ENCODE measurements at regions not wholly inside any gene's neighbourhood (a gene's known extent, or its start where the extent isn't known, plus 50 kb on each side); places are given as distances from the start of the nearest gene placed in this dataset.

- no peak overlapping the region for H3K27ac ChIP-seq (ENCODE audit: low read depth in 1 of 2, low read length in 2 of 2)
- no peaks in the 10 kb centered on the region for H3K9me3 ChIP-seq (ENCODE audit: control insufficient read depth in 4 of 4, low read length in 3 of 4)
- no peaks in the 10 kb centered on the region for H3K27me3 ChIP-seq (ENCODE audit: control insufficient read depth in 4 of 4, insufficient read depth in 4 of 4, low read length in 3 of 4)
- DNase-seq (ENCODE audit: low spot score), result no peak
- H3K4me3 ChIP-seq (ENCODE audit: low read depth in 1 of 3, low read length in 3 of 3), result no peak overlapping the region
- no peaks in the 10 kb centered on the region for H3K36me3 ChIP-seq (ENCODE audit: control insufficient read depth in 4 of 4, insufficient read depth in 3 of 4, low read depth in 1 of 4, low read length in 3 of 4)
- WGBS, result 94% methylated on average over 1 of the region's 1 CpG
- peaks cover 1 to 4% (median 4%) of the 10 kb centered on the region in 4 donors for H3K4me1 ChIP-seq (ENCODE audit: control insufficient read depth in 4 of 4, insufficient read depth in 4 of 4, low read length in 3 of 4)
- TF ChIP-seq EGR1 (IDR thresholded peaks at IDR 0.05; ENCODE audit: low read depth in 2 of 2) (no peak), CTCF (IDR thresholded peaks at IDR 0.05; ENCODE audit: low read depth, low read length, missing input control) (no peak), GABPA (IDR thresholded peaks at IDR 0.05 in 1 of 2, conservative IDR thresholded peaks at IDR 0.05 in 1 of 2) (no peak), HNF4A (conservative IDR thresholded peaks at IDR 0.05) (no peak), TAF1 (conservative IDR thresholded peaks at IDR 0.05) (no peak), NR2F2 (IDR thresholded peaks at IDR 0.05) (no peak), FOXA2 (IDR thresholded peaks at IDR 0.05) (no peak), REST (IDR thresholded peaks at IDR 0.05) (no peak), JUND (IDR thresholded peaks at IDR 0.05) (no peak), SP1 (IDR thresholded peaks at IDR 0.05) (no peak), RXRA (IDR thresholded peaks at IDR 0.05) (no peak), MAX (IDR thresholded peaks at IDR 0.05) (no peak), YY1 (IDR thresholded peaks at IDR 0.05) (no peak), RAD21 (IDR thresholded peaks at IDR 0.05) (no peak), FOXA1 (IDR thresholded peaks at IDR 0.05) (no peak), ZBTB33 (IDR thresholded peaks at IDR 0.05) (no peak), ATF3 (IDR thresholded peaks at IDR 0.05) (no peak), HNF4G (IDR thresholded peaks at IDR 0.05) (no peak)
- no peak overlapping the region for H3K9ac ChIP-seq (ENCODE audit: low read depth in 1 of 2, low read length in 2 of 2)
These were observed 88.7 kb upstream of the XPO1 start for GRCh38 chr2:61626827-61627226.

Measured in liver (tissue), 8 donors.